HEK293 (cell line): ENCODE measurements at regions not wholly inside any gene's neighbourhood (a gene's known extent, or its start where the extent isn't known, plus 50 kb on each side); places are given as distances from the start of the nearest gene placed in this dataset.

Source experiments
- CTCF ChIA-PET: fragments of 350-600 bp; formaldehyde crosslinking; extraction: SDS; loops from one replicate; lab custom pipeline; 2021; ENCODE audit warnings: antibody characterized with exemption; lab: Yijun Ruan, JAX
- POLR2A ChIA-PET: fragments of 300-600 bp; formaldehyde crosslinking; extraction: SDS; loops from one replicate; lab custom pipeline; 2020; ENCODE audit warnings: antibody characterized with exemption, inconsistent platforms; lab: Yijun Ruan, JAX
- H3K27ac ChIP-seq: fragments of 200-500 bp; sonication (Bioruptor generic); 2 replicates; pipeline ENCODE4 v1.5.1; 2014; ENCODE audit warnings: low read depth, low read length, control low read depth, inconsistent platforms; ENCODE audit errors: extremely low read depth
- H3K36me3 ChIP-seq, 2 experiments: fragments of 200-500 bp in 1 of 2; sonication (Bioruptor generic) in 1 of 2; 1 replicate in 1 of 2; 2 replicates in 1 of 2; pipeline ENCODE4 v1.5.1; 2014 to 2017; ENCODE audit warnings: inconsistent platforms in 2 of 2, low read length in 2 of 2; ENCODE audit not compliant: control insufficient read depth in 2 of 2, insufficient read depth in 1 of 2
- H3K4me1 ChIP-seq: fragments of 200-500 bp; sonication (Bioruptor generic); 2 replicates; pipeline ENCODE4 v1.5.1; 2014; ENCODE audit warnings: mild to moderate bottlenecking, low read length, inconsistent platforms; ENCODE audit not compliant: control insufficient read depth, insufficient read depth
- H3K4me3 ChIP-seq: 2 replicates; pipeline ENCODE4 v1.5.1; 2011; ENCODE audit warnings: low read depth, mild to moderate bottlenecking, control low read depth, low read length, moderate library complexity
- H3K9me3 ChIP-seq: fragments of 200-500 bp; sonication (Bioruptor generic); 2 replicates; pipeline ENCODE4 v1.5.1; 2014; ENCODE audit warnings: low read depth, low read length, inconsistent platforms; ENCODE audit not compliant: control insufficient read depth, insufficient read depth
- AEBP2 ChIP-seq: fragments of 450-650 bp; formaldehyde crosslinking; IDR thresholded peaks from 2 replicates; pipeline ENCODE4 v1.5.1; 2016; ENCODE audit warnings: missing biosample characterization, missing genetic modification characterization, borderline replicate concordance
- FEZF1 ChIP-seq: fragments of 450-650 bp; formaldehyde crosslinking; IDR thresholded peaks from 2 replicates; pipeline ENCODE4 v1.5.1; 2016; ENCODE audit warnings: missing biosample characterization, missing genetic modification characterization
- GLIS1 ChIP-seq: fragments of 450-650 bp; formaldehyde crosslinking; IDR thresholded peaks from 2 replicates; pipeline ENCODE4 v1.5.1; 2016; ENCODE audit warnings: missing biosample characterization, missing genetic modification characterization
- INSM2 ChIP-seq: fragments of 450-650 bp; formaldehyde crosslinking; IDR thresholded peaks from 2 replicates; pipeline ENCODE4 v1.5.1; 2016; ENCODE audit warnings: missing biosample characterization, missing genetic modification characterization
- KLF17 ChIP-seq: fragments of 450-650 bp; formaldehyde crosslinking; IDR thresholded peaks from 2 replicates; pipeline ENCODE4 v1.5.1; 2016; ENCODE audit warnings: missing biosample characterization, missing genetic modification characterization
- REST ChIP-seq: fragments of 450-650 bp; formaldehyde crosslinking; IDR thresholded peaks from 2 replicates; pipeline ENCODE4 v1.5.1; 2016; ENCODE audit warnings: missing biosample characterization, missing genetic modification characterization
- SALL2 ChIP-seq: fragments of 450-650 bp; formaldehyde crosslinking; IDR thresholded peaks from 2 replicates; pipeline ENCODE4 v1.5.0; 2017; ENCODE audit warnings: missing biosample characterization, mild to moderate bottlenecking, missing genetic modification characterization, borderline replicate concordance
- ZBTB10 ChIP-seq: fragments of 450-650 bp; formaldehyde crosslinking; IDR thresholded peaks from 2 replicates; pipeline ENCODE4 v1.5.1; 2016; ENCODE audit warnings: missing biosample characterization, missing genetic modification characterization
- ZBTB20 ChIP-seq: fragments of 450-650 bp; formaldehyde crosslinking; IDR thresholded peaks from 2 replicates; pipeline ENCODE4 v1.5.1; 2016; ENCODE audit warnings: missing biosample characterization, missing genetic modification characterization
- ZIC2 ChIP-seq: fragments of 450-650 bp; formaldehyde crosslinking; IDR thresholded peaks from 2 replicates; pipeline ENCODE4 v1.5.1; 2016; ENCODE audit warnings: missing biosample characterization, missing genetic modification characterization
- ZNF132 ChIP-seq: fragments of 450-650 bp; formaldehyde crosslinking; IDR thresholded peaks from 2 replicates; pipeline ENCODE4 v1.5.1; 2017; ENCODE audit warnings: missing biosample characterization, missing genetic modification characterization, borderline replicate concordance
- ZNF140 ChIP-seq: fragments of 450-650 bp; formaldehyde crosslinking; IDR thresholded peaks from 2 replicates; pipeline ENCODE4 v1.5.1; 2016; ENCODE audit warnings: missing biosample characterization, missing genetic modification characterization
- ZNF341 ChIP-seq: fragments of 450-650 bp; formaldehyde crosslinking; IDR thresholded peaks from 2 replicates; pipeline ENCODE4; 2016; ENCODE audit warnings: low read depth, missing biosample characterization, missing genetic modification characterization
- ZNF394 ChIP-seq: fragments of 450-650 bp; formaldehyde crosslinking; IDR thresholded peaks from 2 replicates; pipeline ENCODE4 v1.5.1; 2016; ENCODE audit warnings: missing biosample characterization, missing genetic modification characterization, mild to moderate bottlenecking, moderate library complexity, borderline replicate concordance
- ZNF585B ChIP-seq: fragments of 450-650 bp; formaldehyde crosslinking; IDR thresholded peaks from 2 replicates; pipeline ENCODE4 v1.5.1; 2016; ENCODE audit warnings: missing biosample characterization, missing genetic modification characterization
- ZNF600 ChIP-seq: fragments of 450-650 bp; formaldehyde crosslinking; IDR thresholded peaks from 2 replicates; pipeline ENCODE4 v1.5.1; 2016; ENCODE audit warnings: missing biosample characterization, missing genetic modification characterization
- ZNF610 ChIP-seq: fragments of 450-650 bp; formaldehyde crosslinking; IDR thresholded peaks from 2 replicates; pipeline ENCODE4 v1.5.1; 2016; ENCODE audit warnings: missing biosample characterization, missing genetic modification characterization, borderline replicate concordance
- ZNF639 ChIP-seq: fragments of 450-650 bp; formaldehyde crosslinking; IDR thresholded peaks from 2 replicates; pipeline ENCODE4 v1.5.1; 2016; ENCODE audit warnings: missing biosample characterization, missing genetic modification characterization
- ZNF670 ChIP-seq: fragments of 450-650 bp; formaldehyde crosslinking; IDR thresholded peaks from 2 replicates; pipeline ENCODE4 v1.5.1; 2016; ENCODE audit warnings: missing biosample characterization, missing genetic modification characterization, low read depth
- ZNF76 ChIP-seq: fragments of 450-650 bp; formaldehyde crosslinking; IDR thresholded peaks from 2 replicates; pipeline ENCODE4; 2016; ENCODE audit warnings: low read depth, missing biosample characterization, missing genetic modification characterization, borderline replicate concordance
- ZNF792 ChIP-seq: fragments of 450-650 bp; formaldehyde crosslinking; IDR thresholded peaks from 2 replicates; pipeline ENCODE4 v1.5.1; 2016; ENCODE audit warnings: missing biosample characterization, missing genetic modification characterization
- ZSCAN5A ChIP-seq: fragments of 450-650 bp; formaldehyde crosslinking; IDR thresholded peaks from 2 replicates; pipeline ENCODE4 v1.5.1; 2016; ENCODE audit warnings: missing biosample characterization, missing genetic modification characterization

GRCh38 chr2:167333245-167333644 lies 445.0 kb downstream of the XIRP2 start:
- Histone ChIP-seq H3K4me3 (no peak overlapping the region), H3K9me3 (no peaks in the 10 kb centered on the region)
- TF ChIP-seq ZBTB20 (tag by site-specific recombination) = no peak
- TF ChIP-seq ZNF670 (tag by site-specific recombination) = no peak
- no peak for TF ChIP-seq INSM2
- TF ChIP-seq FEZF1 (tag by site-specific recombination) = no peak
- TF ChIP-seq ZNF76 (tag by site-specific recombination) = no peak
- TF ChIP-seq ZNF341 = no peak
- no peak for TF ChIP-seq REST
- no peak for TF ChIP-seq ZNF610 (tag by site-specific recombination)
- no peak for TF ChIP-seq ZNF394 (tag by site-specific recombination)
- no peak for TF ChIP-seq SALL2 (tag by site-specific recombination)
- TF ChIP-seq ZNF132 (tag by site-specific recombination) = no peak
- TF ChIP-seq, all 188 proteins: peak for 0
- Histone ChIP-seq H3K36me3 (no peaks in the 10 kb centered on the region), H3K4me1 (0 out of 2 replicates have a peak, but pooled peaks cover 2% of the 10 kb centered on the region), H3K27ac (no peak overlapping the region)
- ChIA-PET POLR2A (no interaction called here), CTCF (interaction anchor here (0.9 to 1.3 kb wide), 3 partner anchors 12 to 67 kb away, joined by 3 to 4 read pairs (median 3); no protein-coding TSS in a partner anchor)

GRCh38 chr2:167332358-167332757 lies 444.1 kb downstream of the XIRP2 start:
- no peak overlapping the region for H3K27ac ChIP-seq
- no peaks in the 10 kb centered on the region for H3K9me3 ChIP-seq
- ChIA-PET POLR2A (no interaction called here), CTCF (interaction anchor here (0.6 to 0.9 kb wide), 3 partner anchors 9 to 793 kb away, joined by 3 to 4 read pairs (median 3); no protein-coding TSS in a partner anchor)
- H3K4me3 ChIP-seq = no peak overlapping the region
- H3K4me1 ChIP-seq = 0 out of 2 replicates have a peak, but pooled peaks cover 2% of the 10 kb centered on the region
- H3K36me3 ChIP-seq = no peaks in the 10 kb centered on the region
- no peak for TF ChIP-seq ZNF600
- no peak for TF ChIP-seq ZNF140 (tag by site-specific recombination)
- no peak for TF ChIP-seq ZSCAN5A (tag by site-specific recombination)
- no peak for TF ChIP-seq ZBTB10 (tag by site-specific recombination)
- TF ChIP-seq AEBP2 (tag by site-specific recombination) = no peak
- no peak for TF ChIP-seq ZIC2 (tag by site-specific recombination)
- no peak for TF ChIP-seq KLF17 (tag by site-specific recombination)
- TF ChIP-seq ZNF585B (tag by site-specific recombination) = no peak
- TF ChIP-seq ZNF639 (tag by site-specific recombination) = no peak
- TF ChIP-seq GLIS1 = no peak
- no peak for TF ChIP-seq ZNF792 (tag by site-specific recombination)
